ENCODE measurements at regions not wholly inside any gene's neighbourhood (a gene's known extent, or its start where the extent isn't known, plus 50 kb on each side); places are given as distances from the start of the nearest gene placed in this dataset.

- TF ChIP-seq CTCF (IDR thresholded peaks at IDR 0.05; ENCODE audit: low read depth, low read length): no peak
- no peak for TF ChIP-seq POLR2A (IDR thresholded peaks at IDR 0.05; ENCODE audit: extremely low read depth, insufficient read length)
- TF ChIP-seq MAX (IDR thresholded peaks at IDR 0.05; ENCODE audit: low read depth, low read length): no peak
- TF ChIP-seq MYC (IDR thresholded peaks at IDR 0.05; ENCODE audit: low read depth, low read length): no peak
Observed at GRCh38 chr5:57778501-57779091, 296.0 kb upstream of the ACTBL2 start.
